NCI-H526 treated with DMSO at 0.1 percent for 48 hours (cell line): ENCODE measurements at regions not wholly inside any gene's neighbourhood (a gene's known extent, or its start where the extent isn't known, plus 50 kb on each side); places are given as distances from the start of the nearest gene placed in this dataset.
A peak's percentile ranks its signal among the peaks of the same experiment; 100 is the strongest.

ENCODE experiments used
- DNase-seq: peaks from one replicate; lab custom pipeline; 2025; lab: John Stamatoyannopoulos, UW

GRCh38 chr6:88238901-88239300 is 72.8 kb upstream of the CNR1 start:
- no peak for DNase-seq

DNA sequence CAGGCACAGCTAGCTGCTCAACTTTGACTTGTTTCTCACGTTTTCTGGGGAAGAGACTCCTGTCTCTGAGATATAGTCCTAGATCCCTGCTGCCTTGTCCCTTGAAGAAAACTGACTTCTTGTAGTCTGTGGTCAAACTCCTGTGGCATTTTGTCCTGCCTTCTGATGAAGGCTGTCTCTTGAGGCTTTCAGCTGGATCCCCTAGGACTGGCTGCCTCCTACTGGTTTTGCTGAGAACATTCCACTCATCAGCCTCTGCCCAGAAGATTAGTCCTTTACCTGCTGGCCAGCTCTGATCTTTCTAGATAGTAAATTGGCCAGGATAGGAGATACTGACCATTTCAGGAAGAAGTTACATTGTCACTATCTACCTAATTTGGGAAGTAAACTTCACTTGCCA is 71.9 kb upstream of the CNR1 start:
- DNase-seq = peak; percentile 30

DNA sequence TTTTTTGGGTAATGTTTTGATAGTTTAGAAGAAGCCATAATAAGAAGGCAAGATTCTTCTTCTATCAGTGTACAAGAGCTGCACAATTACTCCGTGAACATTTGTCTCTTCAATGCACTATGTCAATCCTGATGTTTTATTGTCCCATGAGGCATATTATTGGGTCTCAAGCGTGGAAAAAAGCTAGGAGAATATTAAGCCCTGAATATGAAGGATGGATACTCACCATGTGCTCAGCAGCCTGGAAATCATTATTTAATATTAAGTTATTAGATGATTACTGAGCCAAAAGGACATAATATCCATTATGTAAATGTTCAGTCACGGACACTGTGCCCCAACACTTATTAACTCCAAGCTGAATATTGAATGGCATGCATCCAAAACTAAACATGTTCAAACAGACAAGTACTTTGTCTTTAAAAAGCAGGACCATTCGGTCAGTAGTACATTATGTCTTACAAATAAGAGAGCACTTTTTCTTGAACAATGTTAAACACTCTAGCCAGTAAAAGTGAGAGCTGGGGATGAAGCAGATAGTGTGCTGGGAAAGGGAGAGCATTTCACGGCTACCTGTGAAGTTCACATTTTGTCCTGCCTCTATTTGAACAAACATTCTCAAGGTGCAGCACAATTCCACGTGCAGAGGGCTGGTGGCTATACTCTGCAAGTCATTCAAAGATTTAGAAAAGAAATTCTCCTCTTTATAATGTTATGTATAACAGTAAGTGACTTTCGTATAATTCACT is 70.6 kb upstream of the CNR1 start:
- no peak for DNase-seq

DNA sequence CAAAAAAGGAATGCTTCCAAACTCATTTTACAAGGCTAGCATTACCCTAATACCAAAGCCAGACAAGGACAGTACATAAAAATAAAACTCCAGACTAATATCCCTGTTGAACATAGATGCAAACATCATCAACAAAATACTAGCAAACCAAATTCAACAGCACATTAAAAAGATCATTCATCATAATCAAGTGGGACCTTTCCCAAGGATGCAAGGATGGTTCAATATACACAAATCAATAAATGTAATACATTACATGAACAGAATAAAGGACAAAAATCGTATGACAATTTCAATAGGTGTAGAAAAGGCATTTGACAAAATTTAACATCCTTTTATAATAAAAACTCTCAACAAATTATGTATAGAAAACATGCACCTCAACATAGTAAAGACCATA is 66.6 kb upstream of the CNR1 start:
- no peak for DNase-seq

DNA sequence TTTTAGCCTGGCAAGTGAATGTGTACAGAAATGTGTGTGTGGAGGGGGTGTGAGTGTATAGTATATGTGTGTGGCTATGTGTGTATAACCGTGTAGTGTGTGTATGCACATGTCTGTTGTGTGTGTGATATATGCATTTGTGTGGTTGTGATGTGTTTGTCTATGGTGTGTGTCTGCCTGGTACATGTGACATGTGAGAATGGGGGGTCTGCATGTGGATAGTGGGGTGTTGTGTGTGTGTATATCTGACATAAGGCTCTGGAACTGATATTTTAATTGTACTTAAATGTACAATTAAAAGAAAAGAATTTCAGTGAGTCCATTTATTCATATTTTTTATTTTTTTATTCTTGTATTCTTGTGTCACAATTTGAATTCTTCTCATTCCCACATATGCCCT is 57.2 kb upstream of the CNR1 start:
- no peak for DNase-seq

DNA sequence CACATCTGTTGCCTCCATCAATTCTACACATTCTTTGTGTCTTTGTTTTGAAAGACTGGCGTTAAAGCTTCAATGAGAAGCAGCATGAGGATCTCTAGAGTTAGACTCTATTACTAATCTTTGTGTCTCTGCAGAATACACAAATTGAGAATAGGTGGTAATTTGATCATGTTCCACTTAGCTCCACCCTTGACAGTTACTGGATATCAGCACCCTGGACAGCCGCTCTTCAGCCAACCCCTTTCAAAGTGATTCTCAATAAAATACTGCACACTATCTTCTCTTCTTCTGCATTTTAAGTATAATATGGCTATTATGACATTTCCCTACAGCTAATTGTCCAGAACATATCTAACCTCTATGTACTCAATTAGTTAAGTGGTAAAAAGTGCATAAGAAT is 54.3 kb upstream of the CNR1 start:
- DNase-seq = no peak

- DNase-seq = peak; percentile 46
These were observed 50.0 kb upstream of the CNR1 start for GRCh38 chr6:88216182-88216581.
